NB4 (cell line): ENCODE measurements at regions not wholly inside any gene's neighbourhood (a gene's known extent, or its start where the extent isn't known, plus 50 kb on each side); places are given as distances from the start of the nearest gene placed in this dataset.

Source experiments
- MAX ChIP-seq: IDR thresholded peaks from 2 replicates; pipeline ENCODE4 v1.6.1; 2011; ENCODE audit warnings: low read depth, low read length
- MYC ChIP-seq: IDR thresholded peaks from 2 replicates; pipeline ENCODE4 v1.6.1; 2011; ENCODE audit warnings: low read depth, low read length
- POLR2A ChIP-seq: IDR thresholded peaks from 2 replicates; pipeline ENCODE4 v1.6.1; 2011; ENCODE audit warnings: mild to moderate bottlenecking; ENCODE audit not compliant: insufficient read length; ENCODE audit errors: extremely low read depth
- TF ChIP-seq, protein P1 (sequence below): IDR thresholded peaks from one replicate; pipeline ENCODE4 v1.5.1; 2012; ENCODE audit warnings: low read depth, low read length

- TF ChIP-seq POLR2A: no peak
- TF ChIP-seq, protein P1, sequence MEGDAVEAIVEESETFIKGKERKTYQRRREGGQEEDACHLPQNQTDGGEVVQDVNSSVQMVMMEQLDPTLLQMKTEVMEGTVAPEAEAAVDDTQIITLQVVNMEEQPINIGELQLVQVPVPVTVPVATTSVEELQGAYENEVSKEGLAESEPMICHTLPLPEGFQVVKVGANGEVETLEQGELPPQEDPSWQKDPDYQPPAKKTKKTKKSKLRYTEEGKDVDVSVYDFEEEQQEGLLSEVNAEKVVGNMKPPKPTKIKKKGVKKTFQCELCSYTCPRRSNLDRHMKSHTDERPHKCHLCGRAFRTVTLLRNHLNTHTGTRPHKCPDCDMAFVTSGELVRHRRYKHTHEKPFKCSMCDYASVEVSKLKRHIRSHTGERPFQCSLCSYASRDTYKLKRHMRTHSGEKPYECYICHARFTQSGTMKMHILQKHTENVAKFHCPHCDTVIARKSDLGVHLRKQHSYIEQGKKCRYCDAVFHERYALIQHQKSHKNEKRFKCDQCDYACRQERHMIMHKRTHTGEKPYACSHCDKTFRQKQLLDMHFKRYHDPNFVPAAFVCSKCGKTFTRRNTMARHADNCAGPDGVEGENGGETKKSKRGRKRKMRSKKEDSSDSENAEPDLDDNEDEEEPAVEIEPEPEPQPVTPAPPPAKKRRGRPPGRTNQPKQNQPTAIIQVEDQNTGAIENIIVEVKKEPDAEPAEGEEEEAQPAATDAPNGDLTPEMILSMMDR: peak; percentile 62
- TF ChIP-seq MAX: no peak
- TF ChIP-seq MYC: no peak
These were observed 219.0 kb downstream of the BMP7 start for GRCh38 chr20:57047281-57048026.
